GM13976 (cell line): ENCODE measurements at regions not wholly inside any gene's neighbourhood (a gene's known extent, or its start where the extent isn't known, plus 50 kb on each side); places are given as distances from the start of the nearest gene placed in this dataset.

Experiments
- DNase-seq: peaks from one replicate; pipeline ENCODE4 v3.0.0; 2012; ENCODE audit warnings: low spot score
- CTCF ChIP-seq: IDR thresholded peaks from 2 replicates; pipeline ENCODE4 v1.5.1; 2012; ENCODE audit warnings: borderline replicate concordance, mild to moderate bottlenecking; ENCODE audit not compliant: insufficient read depth; ENCODE audit errors: extremely low read depth, missing control alignments, control extremely low read depth
- in situ Hi-C: fragments of 300-500 bp; cut with MboI; formaldehyde crosslinking; loops from one replicate; pipeline ENCODE4 v1.12.0; 2022; ENCODE audit warnings: low sequenced_read_pairs, mixed read lengths, inconsistent platforms; ENCODE audit not compliant: unreplicated experiment

- DNase-seq: no peak
- no peak for TF ChIP-seq CTCF
- in situ Hi-C loops: no loop called here
Measured at GRCh38 chr4:38242101-38242500, 281.9 kb downstream of the PTTG2 start.

GRCh38 chr4:38242822-38243387, 282.7 kb downstream of the PTTG2 start:
- DNase-seq: no peak
- TF ChIP-seq CTCF: no peak
- in situ Hi-C loops: no loop called here

GRCh38 chr4:38243388-38244053, 283.3 kb downstream of the PTTG2 start:
- TF ChIP-seq CTCF: no peak

GRCh38 chr4:38254825-38255224, 294.6 kb downstream of the PTTG2 start:
- no peak for DNase-seq
- in situ Hi-C loops: no loop called here
- no peak for TF ChIP-seq CTCF

More at GRCh38 chr4:38243388-38244053, 283.3 kb downstream of the PTTG2 start:
- DNase-seq: no peak
- in situ Hi-C loops: no loop called here

- no peak for DNase-seq
- in situ Hi-C loops: no loop called here
Measured at GRCh38 chr4:38255572-38255971, 295.4 kb downstream of the PTTG2 start.

GRCh38 chr4:38266616-38267015, 306.4 kb downstream of the PTTG2 start:
- DNase-seq: no peak
- in situ Hi-C loops: no loop called here
- no peak for TF ChIP-seq CTCF

More at GRCh38 chr4:38255572-38255971, 295.4 kb downstream of the PTTG2 start:
- no peak for TF ChIP-seq CTCF
